ENCODE measurements at regions not wholly inside any gene's neighbourhood (a gene's known extent, or its start where the extent isn't known, plus 50 kb on each side); places are given as distances from the start of the nearest gene placed in this dataset.

GRCh38 chr3:132236701-132237651, 80.2 kb upstream of the ACP3 start:
- TF ChIP-seq FOXM1 (IDR thresholded peaks at IDR 0.05; ENCODE audit: borderline replicate concordance, low read depth) (no peak), TAF1 (IDR thresholded peaks at IDR 0.05; ENCODE audit: low read depth) (no peak)

Measured in Ishikawa (cell line).